Trophoblast cell (in vitro differentiated cells and primary cell): ENCODE measurements at regions not wholly inside any gene's neighbourhood (a gene's known extent, or its start where the extent isn't known, plus 50 kb on each side); places are given as distances from the start of the nearest gene placed in this dataset.

Experiments
- DNase-seq, 2 donors: peaks; one replicate each; pipeline ENCODE4 v3.0.0-alpha.2; 2016
- H2AFZ ChIP-seq: 2 replicates; pipeline ENCODE4 v1.6.1; 2013; ENCODE audit warnings: low read length, moderate library complexity, mild to moderate bottlenecking; ENCODE audit not compliant: insufficient read depth, poor library complexity
- H2AK5ac ChIP-seq: 2 replicates; pipeline ENCODE4 v1.6.1; 2013; ENCODE audit warnings: mild to moderate bottlenecking, low read length
- H2BK120ac ChIP-seq: 2 replicates; pipeline ENCODE4 v1.6.1; 2013; ENCODE audit warnings: low read length, mild to moderate bottlenecking, moderate library complexity; ENCODE audit not compliant: insufficient read depth, poor library complexity
- H2BK12ac ChIP-seq: 2 replicates; pipeline ENCODE4 v1.6.1; 2013; ENCODE audit warnings: mild to moderate bottlenecking, low read length, moderate library complexity
- H2BK5ac ChIP-seq: 2 replicates; pipeline ENCODE4 v1.6.1; 2013; ENCODE audit warnings: low read length, low read depth, moderate library complexity, mild to moderate bottlenecking; ENCODE audit not compliant: poor library complexity
- H3K14ac ChIP-seq: 2 replicates; pipeline ENCODE4 v1.6.1; 2013; ENCODE audit warnings: mild to moderate bottlenecking, low read length
- H3K18ac ChIP-seq: 2 replicates; pipeline ENCODE4 v1.6.1; 2013; ENCODE audit warnings: mild to moderate bottlenecking, low read length
- H3K23ac ChIP-seq: 2 replicates; pipeline ENCODE4 v1.6.1; 2013; ENCODE audit warnings: low read length
- H3K27ac ChIP-seq: 2 replicates; pipeline ENCODE4 v1.5.1; 2013; ENCODE audit warnings: low read depth, mild to moderate bottlenecking, inconsistent platforms, low read length, moderate library complexity
- H3K27me3 ChIP-seq: 2 replicates; pipeline ENCODE4 v1.6.1; 2013; ENCODE audit warnings: inconsistent platforms, mild to moderate bottlenecking, low read length, moderate library complexity; ENCODE audit not compliant: insufficient read depth
- H3K36me3 ChIP-seq, 2 experiments: 1 replicate in 1 of 2; 2 replicates in 1 of 2; pipeline ENCODE4 v1.6.1; 2013; ENCODE audit warnings: low read length in 2 of 2, mild to moderate bottlenecking in 2 of 2, moderate library complexity in 1 of 2; ENCODE audit not compliant: insufficient read depth in 2 of 2, control insufficient read depth in 1 of 2
- H3K4ac ChIP-seq: 2 replicates; pipeline ENCODE4 v1.6.1; 2013; ENCODE audit warnings: low read depth, mild to moderate bottlenecking, low read length, moderate library complexity
- H3K4me1 ChIP-seq, 2 experiments: 1 replicate in 1 of 2; 2 replicates in 1 of 2; pipeline ENCODE4 v1.6.1; 2013; ENCODE audit warnings: low read length in 2 of 2, mild to moderate bottlenecking in 2 of 2, moderate library complexity in 1 of 2; ENCODE audit not compliant: insufficient read depth in 2 of 2, control insufficient read depth in 1 of 2
- H3K4me2 ChIP-seq: 2 replicates; pipeline ENCODE4 v1.6.1; 2013; ENCODE audit warnings: inconsistent platforms, mild to moderate bottlenecking, low read length, moderate library complexity
- H3K4me3 ChIP-seq: 2 replicates; pipeline ENCODE4 v1.5.1; 2013; ENCODE audit warnings: mild to moderate bottlenecking, low read depth, low read length, inconsistent platforms
- H3K79me1 ChIP-seq: one replicate; pipeline ENCODE4 v1.6.1; 2013; ENCODE audit warnings: low read length
- H3K79me2 ChIP-seq: 2 replicates; pipeline ENCODE4 v1.6.1; 2013; ENCODE audit warnings: low read length, mild to moderate bottlenecking; ENCODE audit not compliant: control insufficient read depth, insufficient read depth, poor library complexity
- H3K9ac ChIP-seq: 2 replicates; pipeline ENCODE4 v1.6.1; 2013; ENCODE audit warnings: mild to moderate bottlenecking, low read length
- H3K9me3 ChIP-seq: 2 replicates; pipeline ENCODE4 v1.6.1; 2013; ENCODE audit warnings: low read depth, mild to moderate bottlenecking, control low read depth, inconsistent platforms, low read length; ENCODE audit not compliant: insufficient read depth
- H4K12ac ChIP-seq: 2 replicates; pipeline ENCODE4 v1.6.1; 2013; ENCODE audit warnings: low read depth, mild to moderate bottlenecking, low read length, moderate library complexity
- H4K8ac ChIP-seq: 2 replicates; pipeline ENCODE4 v1.6.1; 2013; ENCODE audit warnings: low read depth, mild to moderate bottlenecking, low read length, moderate library complexity
- H4K91ac ChIP-seq: one replicate; pipeline ENCODE4 v1.6.1; 2013; ENCODE audit warnings: low read depth, mild to moderate bottlenecking, low read length, moderate library complexity
- WGBS: extraction: QIAGEN DNeasy Blood & Tissue Kit; methylation state at CpG from one replicate; pipeline ENCODE4 v1.1.7; 2013; ENCODE audit warnings: missing lambda C conversion rate; ENCODE audit not compliant: insufficient read length, insufficient coverage; ENCODE audit errors: extremely low coverage; 5-methylcytosine and 5-hydroxymethylcytosine counted together

GRCh38 chr9:131804826-131805225 lies 65.0 kb upstream of the RAPGEF1 start:
- Histone ChIP-seq H3K79me2 (no peaks in the 10 kb centered on the region), H4K12ac (no peak overlapping the region), H2AFZ (no peak overlapping the region), H3K27me3 (no peaks in the 10 kb centered on the region), H2BK12ac (no peak overlapping the region), H3K36me3 (no peaks in the 10 kb centered on the region), H3K14ac (no peak overlapping the region), H2BK5ac (no peak overlapping the region), H3K4me2 (no peak overlapping the region), H4K91ac (no peak overlapping the region), H3K4me3 (no peak overlapping the region), H2BK120ac (no peak overlapping the region), H3K9me3 (no peaks in the 10 kb centered on the region), H2AK5ac (no peak overlapping the region), H3K27ac (no peak overlapping the region), H3K23ac (no peak overlapping the region), H3K4me1 (peaks cover 7% of the 10 kb centered on the region in 2 experiments), H3K18ac (no peak overlapping the region), H3K9ac (no peak overlapping the region), H3K79me1 (no peaks in the 10 kb centered on the region), H3K4ac (no peak overlapping the region), H4K8ac (no peak overlapping the region)
- DNase-seq = no peak
- no CpG with 5 or more reads among the region's 3 CpGs for WGBS

DNA sequence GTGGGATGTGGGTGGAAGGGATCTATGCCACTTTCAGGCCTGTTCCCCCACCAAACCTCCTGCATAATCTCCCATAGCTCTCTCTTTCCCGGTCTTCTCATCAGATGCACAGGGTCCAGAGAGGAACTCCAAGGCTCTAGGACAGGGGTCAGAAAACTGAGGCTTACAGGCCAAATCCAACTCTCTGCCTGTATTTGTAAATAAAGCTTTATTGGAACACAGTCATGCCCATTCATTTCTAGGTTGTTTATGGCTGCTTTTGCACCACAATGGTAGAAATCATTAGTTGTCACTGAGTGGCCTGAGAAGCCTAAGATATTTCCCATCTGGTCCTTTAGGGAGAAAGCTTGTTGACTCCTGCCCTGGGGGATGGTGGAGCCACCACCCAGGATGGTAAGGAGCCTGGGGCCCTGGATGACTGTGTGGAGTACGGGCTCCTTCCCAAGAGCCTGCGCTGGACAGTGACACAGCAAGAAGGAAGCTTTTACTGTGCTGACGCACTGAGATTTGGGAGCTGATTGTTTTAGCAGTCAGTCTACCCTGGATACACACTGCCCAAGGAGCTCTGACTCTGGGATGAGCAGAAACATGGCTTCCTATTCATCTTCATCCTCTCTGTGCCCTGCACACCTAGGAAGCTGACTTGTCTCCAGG lies 64.0 kb upstream of the RAPGEF1 start:
- Histone ChIP-seq H3K14ac (no peak overlapping the region), H3K4me2 (no peak overlapping the region), H3K36me3 (no peaks in the 10 kb centered on the region), H2AFZ (no peak overlapping the region), H3K9me3 (no peaks in the 10 kb centered on the region), H4K8ac (no peak overlapping the region), H4K91ac (no peak overlapping the region), H3K18ac (no peak overlapping the region), H3K79me1 (no peaks in the 10 kb centered on the region), H2BK5ac (no peak overlapping the region), H3K9ac (no peak overlapping the region), H2BK120ac (no peak overlapping the region), H3K4me3 (no peak overlapping the region), H3K4ac (no peak overlapping the region), H3K27me3 (peaks cover 2% of the 10 kb centered on the region), H2AK5ac (no peak overlapping the region), H2BK12ac (no peak overlapping the region), H4K12ac (no peak overlapping the region), H3K23ac (no peak overlapping the region), H3K27ac (no peak overlapping the region), H3K79me2 (no peaks in the 10 kb centered on the region), H3K4me1 (peaks cover 7% of the 10 kb centered on the region in 2 experiments)
- no peak for DNase-seq
- no CpG with 5 or more reads among the region's 4 CpGs for WGBS

DNA sequence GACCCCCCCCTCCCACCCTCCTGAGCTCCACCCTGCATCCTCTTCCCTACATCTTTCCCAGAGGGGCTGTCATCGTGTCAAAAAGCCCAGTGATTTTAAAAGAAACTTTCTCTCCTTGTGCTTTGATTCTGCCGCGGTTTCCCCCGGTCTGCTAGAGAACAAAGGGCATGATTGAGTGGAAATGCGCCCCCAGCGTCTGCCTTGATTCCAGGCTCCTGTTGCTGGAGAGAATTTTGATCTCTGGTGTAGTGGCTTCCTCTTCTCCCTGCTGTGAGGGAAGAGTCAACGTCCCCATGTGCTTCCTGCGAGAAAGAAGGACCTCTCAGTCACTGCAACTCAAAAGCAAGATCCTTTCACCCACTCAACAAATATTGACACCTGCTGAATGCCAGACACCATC lies 61.9 kb upstream of the RAPGEF1 start:
- Histone ChIP-seq H2BK120ac (no peak overlapping the region), H4K12ac (no peak overlapping the region), H3K4me1 (no peaks in the 10 kb centered on the region), H3K18ac (no peak overlapping the region), H4K91ac (no peak overlapping the region), H3K9ac (no peak overlapping the region), H3K23ac (no peak overlapping the region), H4K8ac (no peak overlapping the region), H2AK5ac (no peak overlapping the region), H3K14ac (no peak overlapping the region), H2BK12ac (no peak overlapping the region), H3K4ac (no peak overlapping the region), H3K79me1 (no peaks in the 10 kb centered on the region), H3K27ac (no peak overlapping the region), H2AFZ (no peak overlapping the region), H3K4me3 (no peak overlapping the region), H3K36me3 (no peaks in the 10 kb centered on the region), H3K9me3 (no peaks in the 10 kb centered on the region), H3K27me3 (peaks cover 2% of the 10 kb centered on the region), H2BK5ac (no peak overlapping the region), H3K79me2 (no peaks in the 10 kb centered on the region), H3K4me2 (no peak overlapping the region)
- WGBS = no CpG with 5 or more reads among the region's 8 CpGs
- DNase-seq = no peak

DNA sequence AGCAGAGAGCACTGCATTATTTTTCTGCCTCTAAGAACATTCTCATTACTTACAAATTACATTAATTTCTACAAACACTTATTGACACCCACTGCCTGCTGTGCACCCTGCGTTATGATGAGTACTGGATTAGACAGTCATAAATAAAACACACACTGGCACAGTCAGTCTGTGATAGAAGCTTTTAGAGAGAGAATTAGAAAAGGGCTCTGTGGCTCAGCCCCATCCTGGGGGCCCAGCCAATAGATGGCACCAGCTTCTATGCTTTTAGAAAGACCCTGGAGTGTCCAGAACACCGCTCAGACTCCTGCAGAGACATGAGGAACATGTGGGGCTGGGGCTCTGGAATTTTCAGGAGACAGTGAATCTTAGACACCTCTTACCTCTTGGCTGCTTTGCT lies 61.0 kb upstream of the RAPGEF1 start:
- no peak overlapping the region for H2BK120ac ChIP-seq
- no peak overlapping the region for H3K4me2 ChIP-seq
- H2BK5ac ChIP-seq = no peak overlapping the region
- H3K4me1 ChIP-seq = no peaks in the 10 kb centered on the region
- no peaks in the 10 kb centered on the region for H3K79me2 ChIP-seq
- no peak overlapping the region for H3K4me3 ChIP-seq
- no peak overlapping the region for H2AFZ ChIP-seq
- no peak overlapping the region for H3K18ac ChIP-seq
- H4K91ac ChIP-seq = no peak overlapping the region
- no peak overlapping the region for H3K14ac ChIP-seq
- no peaks in the 10 kb centered on the region for H3K36me3 ChIP-seq
- no peak overlapping the region for H3K27ac ChIP-seq
- peaks cover 1% of the 10 kb centered on the region for H3K9me3 ChIP-seq
- H2BK12ac ChIP-seq = no peak overlapping the region
- H4K12ac ChIP-seq = no peak overlapping the region
- H3K79me1 ChIP-seq = no peaks in the 10 kb centered on the region
- H3K9ac ChIP-seq = no peak overlapping the region
- peaks cover 2% of the 10 kb centered on the region for H3K27me3 ChIP-seq
- no peak overlapping the region for H3K23ac ChIP-seq
- H3K4ac ChIP-seq = no peak overlapping the region
- H4K8ac ChIP-seq = no peak overlapping the region
- WGBS = no CpG with 5 or more reads among the region's 2 CpGs
- H2AK5ac ChIP-seq = no peak overlapping the region
- no peak for DNase-seq
